ENCODE measurements at regions not wholly inside any gene's neighbourhood (a gene's known extent, or its start where the extent isn't known, plus 50 kb on each side); places are given as distances from the start of the nearest gene placed in this dataset.

DNA sequence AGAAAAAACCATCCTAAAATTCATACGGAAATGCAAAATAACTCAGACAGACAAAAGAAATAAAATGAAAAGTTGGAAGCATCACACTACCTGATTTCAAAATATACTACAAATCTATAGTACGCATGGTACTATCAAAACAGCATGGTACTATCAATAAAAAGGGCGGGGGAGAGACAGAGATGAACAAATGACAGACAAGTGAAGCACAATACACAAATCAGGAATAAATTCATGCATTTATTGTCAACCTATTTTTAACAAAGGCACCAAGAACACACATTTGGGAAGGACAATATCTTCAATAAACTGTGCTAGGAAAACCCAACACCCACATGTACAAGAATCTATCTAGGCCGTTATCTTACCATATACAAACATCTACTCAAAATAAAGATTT is 207.4 kb upstream of the WSB1 start:
- TF ChIP-seq, protein P1, sequence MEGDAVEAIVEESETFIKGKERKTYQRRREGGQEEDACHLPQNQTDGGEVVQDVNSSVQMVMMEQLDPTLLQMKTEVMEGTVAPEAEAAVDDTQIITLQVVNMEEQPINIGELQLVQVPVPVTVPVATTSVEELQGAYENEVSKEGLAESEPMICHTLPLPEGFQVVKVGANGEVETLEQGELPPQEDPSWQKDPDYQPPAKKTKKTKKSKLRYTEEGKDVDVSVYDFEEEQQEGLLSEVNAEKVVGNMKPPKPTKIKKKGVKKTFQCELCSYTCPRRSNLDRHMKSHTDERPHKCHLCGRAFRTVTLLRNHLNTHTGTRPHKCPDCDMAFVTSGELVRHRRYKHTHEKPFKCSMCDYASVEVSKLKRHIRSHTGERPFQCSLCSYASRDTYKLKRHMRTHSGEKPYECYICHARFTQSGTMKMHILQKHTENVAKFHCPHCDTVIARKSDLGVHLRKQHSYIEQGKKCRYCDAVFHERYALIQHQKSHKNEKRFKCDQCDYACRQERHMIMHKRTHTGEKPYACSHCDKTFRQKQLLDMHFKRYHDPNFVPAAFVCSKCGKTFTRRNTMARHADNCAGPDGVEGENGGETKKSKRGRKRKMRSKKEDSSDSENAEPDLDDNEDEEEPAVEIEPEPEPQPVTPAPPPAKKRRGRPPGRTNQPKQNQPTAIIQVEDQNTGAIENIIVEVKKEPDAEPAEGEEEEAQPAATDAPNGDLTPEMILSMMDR (conservative IDR thresholded peaks at IDR 0.05; ENCODE audit: low read length): no peak
- no peak for TF ChIP-seq EZH2phosphoT487 (IDR thresholded peaks at IDR 0.05; ENCODE audit: borderline replicate concordance)
